Hepatic stellate cell (primary cell): ENCODE measurements at regions not wholly inside any gene's neighbourhood (a gene's known extent, or its start where the extent isn't known, plus 50 kb on each side); places are given as distances from the start of the nearest gene placed in this dataset.

Source experiments
- DNase-seq: peaks from one replicate; pipeline ENCODE4 v3.0.0; 2011; ENCODE audit warnings: low spot score

DNA sequence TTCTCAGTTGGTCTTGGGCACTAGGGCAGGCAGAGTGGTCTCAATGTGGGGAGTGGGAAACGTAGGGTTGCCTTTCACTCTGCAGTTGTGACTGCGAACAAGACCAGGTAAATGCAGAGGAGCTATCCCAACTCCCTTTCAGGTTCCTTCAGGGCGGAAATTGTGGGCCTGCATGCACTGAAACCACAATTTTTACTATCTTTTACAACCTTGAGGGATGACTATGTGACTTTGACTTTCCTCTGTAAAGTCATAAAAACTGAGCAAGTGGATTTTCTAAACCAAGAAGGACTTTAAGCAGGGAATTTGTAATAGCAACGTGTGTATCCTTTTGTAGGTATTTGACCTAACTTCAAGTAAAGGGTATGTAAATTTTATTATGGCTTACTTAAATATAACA, 171.4 kb upstream of the CADPS start:
- no peak for DNase-seq

- no peak for DNase-seq
These were observed 171.9 kb upstream of the CADPS start for GRCh38 chr3:63047068-63047467.

GRCh38 chr3:63048367-63049326, 173.4 kb upstream of the CADPS start:
- no peak for DNase-seq

- no peak for DNase-seq
These were observed 175.4 kb upstream of the CADPS start for GRCh38 chr3:63050548-63051177.

DNA sequence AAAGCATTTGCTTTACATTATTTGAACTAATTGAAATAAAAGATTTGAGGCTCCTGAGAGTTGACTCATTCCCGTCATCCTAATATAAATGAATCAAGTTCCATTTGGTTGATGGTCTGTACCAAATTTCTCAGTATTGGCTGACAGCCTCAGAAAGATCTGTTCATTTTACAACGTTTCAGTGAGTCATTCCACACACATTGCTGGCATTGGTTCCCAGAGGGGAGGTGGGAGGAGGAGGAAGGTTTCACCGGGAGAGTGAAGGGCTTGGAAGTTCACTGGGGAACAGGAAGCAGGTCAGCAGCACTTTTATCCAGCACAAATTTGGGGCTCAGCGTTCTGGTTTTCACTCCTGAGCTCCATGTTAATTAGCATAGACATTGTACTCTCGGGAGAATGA, 176.7 kb upstream of the CADPS start:
- DNase-seq: peak; percentile 16

GRCh38 chr3:63056932-63057331, 181.7 kb upstream of the CADPS start:
- no peak for DNase-seq

- no peak for DNase-seq
These were observed 185.2 kb upstream of the CADPS start for GRCh38 chr3:63060412-63060811.

GRCh38 chr3:63061449-63061848, 186.2 kb upstream of the CADPS start:
- no peak for DNase-seq

DNA sequence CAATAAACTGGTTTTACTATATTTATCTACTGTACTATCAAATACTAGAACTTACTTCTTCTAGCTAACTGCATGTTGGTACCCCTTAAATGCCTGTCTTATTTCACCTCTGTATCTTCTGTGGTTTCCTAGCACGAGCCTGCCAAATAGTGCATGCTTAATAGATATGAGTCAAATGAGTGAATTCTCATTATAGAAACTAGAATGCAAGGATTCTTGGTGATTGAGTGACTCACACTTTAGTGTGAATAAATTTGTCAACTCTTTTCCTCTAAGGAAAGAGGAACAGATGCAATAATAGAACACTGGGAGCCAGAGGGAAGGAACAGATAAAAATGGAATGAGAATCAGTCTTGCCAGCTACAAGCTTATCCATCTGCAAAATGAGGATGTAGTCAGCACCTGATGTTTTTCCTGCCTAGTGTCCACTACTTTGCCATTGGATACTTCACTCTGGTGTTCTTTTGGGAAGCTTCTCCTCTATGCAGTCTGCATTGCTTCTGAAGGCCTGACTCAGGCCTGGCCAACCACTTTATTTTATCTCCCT, 189.1 kb upstream of the CADPS start:
- DNase-seq: no peak

- peak; percentile 5 for DNase-seq
These were observed 192.9 kb upstream of the CADPS start for GRCh38 chr3:63067999-63068645.

DNA sequence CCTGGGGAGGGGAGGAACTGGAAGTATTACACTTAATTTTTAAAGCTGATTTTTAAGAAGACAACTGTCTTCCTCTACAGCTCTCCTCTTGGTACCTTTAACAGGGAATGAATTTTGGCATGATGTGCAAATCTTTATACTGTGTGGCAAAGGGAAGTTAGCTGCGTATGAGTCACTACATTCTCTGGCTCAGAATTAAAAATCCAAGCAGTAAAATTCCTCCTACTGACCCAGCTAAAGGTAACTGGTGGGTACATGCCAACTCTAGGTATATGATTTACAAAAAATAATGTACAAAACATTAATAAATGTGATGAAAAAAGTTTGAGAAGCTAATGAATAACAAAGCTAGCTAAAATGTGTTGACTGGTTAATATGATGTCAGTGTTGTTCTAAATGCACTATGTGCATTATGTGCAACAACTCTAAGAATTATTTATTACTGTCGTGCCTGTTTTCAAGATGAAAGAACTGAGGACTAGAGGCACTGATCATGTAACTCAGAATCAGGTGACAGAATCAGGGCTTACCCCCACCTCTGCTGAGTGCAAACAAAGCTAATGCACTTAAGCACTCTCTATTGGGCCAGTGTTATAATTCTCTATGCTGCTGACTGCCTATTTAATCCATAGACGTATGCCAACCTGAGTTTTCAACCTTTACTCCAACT, 194.7 kb upstream of the CADPS start:
- DNase-seq: no peak

GRCh38 chr3:63070476-63070810, 195.2 kb upstream of the CADPS start:
- DNase-seq: no peak

DNA sequence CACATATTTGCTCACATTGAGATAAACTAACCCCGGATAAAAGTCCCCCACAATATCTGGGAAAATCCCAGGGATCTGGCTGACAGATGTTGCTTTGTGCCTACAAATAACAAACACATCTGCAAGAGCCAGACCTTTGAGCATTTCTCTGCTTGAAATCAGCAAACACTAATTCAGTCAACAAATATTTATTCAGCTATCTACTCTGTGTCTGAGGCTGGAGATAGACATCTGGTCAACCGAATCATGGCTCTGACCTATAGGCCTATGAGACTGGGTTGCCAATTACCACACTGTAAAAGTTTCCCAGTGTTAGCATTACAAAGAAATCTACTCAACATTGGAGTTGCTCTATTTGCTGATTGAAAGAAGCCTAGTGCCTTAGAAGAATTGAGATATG, 201.1 kb upstream of the CADPS start:
- no peak for DNase-seq

DNA sequence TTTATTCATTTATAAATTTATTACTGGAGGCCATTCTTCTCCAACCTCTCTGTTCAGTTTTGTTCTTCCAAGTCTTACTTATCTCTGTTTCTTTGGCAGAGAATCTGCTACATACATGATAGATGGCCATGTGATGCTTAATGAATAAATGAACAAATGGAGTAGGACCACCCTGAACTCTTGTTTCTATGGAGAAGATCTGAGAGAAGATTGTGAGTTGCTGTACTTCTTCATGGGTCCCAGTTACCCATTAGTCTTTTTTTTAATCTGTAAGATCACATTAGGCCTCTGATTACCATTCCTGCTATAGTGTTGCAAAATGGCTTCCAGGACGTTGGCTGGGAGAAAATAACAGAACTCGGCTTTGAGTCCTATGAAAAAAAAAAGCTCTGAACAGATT, 191.9 kb upstream of the SYNPR start:
- DNase-seq: no peak

- DNase-seq: no peak
These were observed 188.9 kb upstream of the SYNPR start for GRCh38 chr3:63089007-63089750.

- no peak for DNase-seq
These were observed 188.4 kb upstream of the SYNPR start for GRCh38 chr3:63089751-63090132.

DNA sequence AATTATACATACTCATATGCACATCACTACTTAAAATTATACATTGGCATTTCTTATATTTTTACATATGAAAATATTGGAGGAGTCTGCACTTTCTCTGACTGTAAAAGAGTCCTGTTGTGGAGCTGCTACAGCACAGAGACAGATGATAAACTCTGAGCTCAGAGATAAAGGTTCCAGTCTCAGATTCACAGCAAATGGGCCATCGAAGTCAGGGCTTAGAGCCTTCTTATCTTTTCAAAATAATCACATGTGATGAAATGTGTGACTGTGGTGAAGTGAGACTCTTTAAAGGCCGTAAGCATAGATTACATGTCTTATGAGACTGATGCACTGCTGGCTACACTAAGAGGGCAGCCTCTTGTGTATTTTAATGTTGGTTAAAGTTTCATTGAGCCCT, 187.5 kb upstream of the SYNPR start:
- DNase-seq: no peak

GRCh38 chr3:63092515-63092914, 185.6 kb upstream of the SYNPR start:
- no peak for DNase-seq

DNA sequence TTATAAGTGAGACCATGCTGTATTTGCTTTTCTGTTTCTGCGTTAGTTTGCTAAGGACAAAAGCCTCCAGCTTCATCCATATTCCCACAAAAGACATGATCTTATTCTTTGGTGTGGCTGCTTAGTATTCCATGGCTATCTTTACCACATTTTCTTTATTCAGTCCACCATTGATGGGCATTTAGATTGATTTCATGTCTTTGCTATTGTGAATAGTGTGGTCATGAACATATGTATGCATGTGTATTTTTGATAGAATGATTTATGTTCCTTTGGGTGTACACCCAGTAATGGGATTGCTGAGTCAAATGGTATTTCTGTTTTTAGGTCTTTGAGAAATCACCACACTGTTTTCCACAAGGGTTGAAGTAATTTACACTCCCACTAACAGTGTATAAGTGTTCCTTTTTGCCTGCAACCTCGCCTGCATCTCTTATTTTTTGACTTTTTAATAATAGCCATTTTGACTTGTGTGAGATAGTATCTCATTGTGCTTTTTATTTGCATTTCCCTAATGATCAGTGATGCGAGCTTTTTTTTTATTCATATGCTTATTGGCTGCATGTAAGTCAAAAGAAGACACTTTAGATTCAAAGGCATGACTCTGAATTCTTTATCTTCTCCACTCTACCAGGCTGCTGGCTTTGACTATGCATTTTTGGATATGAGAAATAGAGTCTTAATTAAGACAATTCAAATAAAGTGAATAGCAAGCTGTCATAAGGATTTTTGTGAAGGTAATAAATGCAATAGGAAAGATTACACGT, 183.3 kb upstream of the SYNPR start:
- DNase-seq: no peak

- DNase-seq: no peak
These were observed 181.7 kb upstream of the SYNPR start for GRCh38 chr3:63096248-63097058.
